H9 (cell line): ENCODE measurements at regions not wholly inside any gene's neighbourhood (a gene's known extent, or its start where the extent isn't known, plus 50 kb on each side); places are given as distances from the start of the nearest gene placed in this dataset.

ENCODE experiments used
- DNase-seq: peaks from one replicate; pipeline ENCODE4 v3.0.0-alpha.2; 2017
- H2AFZ ChIP-seq: one replicate; pipeline ENCODE4 v1.6.1; 2013; ENCODE audit warnings: mild to moderate bottlenecking, low read length, control low read depth, moderate library complexity
- H2AK5ac ChIP-seq: 2 replicates; pipeline ENCODE4 v1.6.1; 2013; ENCODE audit warnings: low read length, control low read depth, mixed read lengths; ENCODE audit not compliant: insufficient read length
- H2BK120ac ChIP-seq: one replicate; pipeline ENCODE4 v1.6.1; 2013; ENCODE audit warnings: low read depth, mild to moderate bottlenecking, low read length, control low read depth, inconsistent platforms; ENCODE audit not compliant: poor library complexity, severe bottlenecking
- H2BK12ac ChIP-seq: 2 replicates; pipeline ENCODE4 v1.6.1; 2013; ENCODE audit warnings: low read length, control low read depth, mixed read lengths, low read depth; ENCODE audit not compliant: insufficient read length
- H2BK15ac ChIP-seq: 2 replicates; pipeline ENCODE4 v1.6.1; 2013; ENCODE audit warnings: low read depth, low read length, control low read depth
- H2BK20ac ChIP-seq: one replicate; pipeline ENCODE4 v1.6.1; 2013; ENCODE audit warnings: low read depth, mild to moderate bottlenecking, low read length, control low read depth, inconsistent platforms; ENCODE audit not compliant: poor library complexity, severe bottlenecking
- H2BK5ac ChIP-seq: 2 replicates; pipeline ENCODE4 v1.6.1; 2013; ENCODE audit warnings: low read length, control low read depth, mixed read lengths; ENCODE audit not compliant: insufficient read length
- H3K14ac ChIP-seq: 2 replicates; pipeline ENCODE4 v1.6.1; 2013; ENCODE audit warnings: low read length, control low read depth; ENCODE audit not compliant: insufficient read depth
- H3K18ac ChIP-seq: 2 replicates; pipeline ENCODE4 v1.6.1; 2013; ENCODE audit warnings: low read depth, mild to moderate bottlenecking, mixed read lengths, low read length, control low read depth; ENCODE audit not compliant: insufficient read length
- H3K23ac ChIP-seq: 2 replicates; pipeline ENCODE4 v1.6.1; 2013; ENCODE audit warnings: low read length, control low read depth, mixed read lengths, low read depth; ENCODE audit not compliant: insufficient read length
- H3K23me2 ChIP-seq: 2 replicates; pipeline ENCODE4 v1.6.1; 2013; ENCODE audit warnings: low read depth, mild to moderate bottlenecking, mixed read lengths, low read length, control low read depth; ENCODE audit not compliant: insufficient read length, poor library complexity, severe bottlenecking
- H3K27ac ChIP-seq: 2 replicates; pipeline ENCODE4 v1.5.1; 2013; ENCODE audit warnings: low read length, control low read depth, mixed read lengths, low read depth; ENCODE audit not compliant: insufficient read length
- H3K27me3 ChIP-seq: 2 replicates; pipeline ENCODE4 v1.6.1; 2013; ENCODE audit warnings: low read length, control low read depth, inconsistent platforms; ENCODE audit not compliant: insufficient read depth
- H3K4ac ChIP-seq: 2 replicates; pipeline ENCODE4 v1.6.1; 2013; ENCODE audit warnings: low read depth, mild to moderate bottlenecking, control low read depth, inconsistent platforms, low read length, moderate library complexity
- H3K4me1 ChIP-seq: 2 replicates; pipeline ENCODE4 v1.6.1; 2013; ENCODE audit warnings: low read length, control low read depth, inconsistent platforms; ENCODE audit not compliant: insufficient read depth
- H3K4me2 ChIP-seq: 2 replicates; pipeline ENCODE4 v1.6.1; 2013; ENCODE audit warnings: low read length, control low read depth, mixed read lengths; ENCODE audit not compliant: insufficient read length, insufficient read depth
- H3K56ac ChIP-seq: 2 replicates; pipeline ENCODE4 v1.6.1; 2013; ENCODE audit warnings: low read depth, mild to moderate bottlenecking, mixed read lengths, low read length, control low read depth; ENCODE audit not compliant: insufficient read length
- H3K79me1 ChIP-seq: 2 replicates; pipeline ENCODE4 v1.6.1; 2013; ENCODE audit warnings: low read depth, mild to moderate bottlenecking, moderate library complexity, low read length, control low read depth, inconsistent platforms; ENCODE audit not compliant: insufficient read depth, poor library complexity, severe bottlenecking
- H3K79me2 ChIP-seq: 2 replicates; pipeline ENCODE4 v1.6.1; 2013; ENCODE audit warnings: low read length, control low read depth, inconsistent platforms; ENCODE audit not compliant: insufficient read depth
- H3K9ac ChIP-seq: 2 replicates; pipeline ENCODE4 v1.6.1; 2013; ENCODE audit warnings: low read length, control low read depth, mixed read lengths; ENCODE audit not compliant: insufficient read length; ENCODE audit errors: extremely low read depth
- H3K9me3 ChIP-seq: one replicate; pipeline ENCODE4 v1.6.1; 2013; ENCODE audit warnings: low read depth, low read length, inconsistent platforms; ENCODE audit not compliant: control insufficient read depth
- H3T11ph ChIP-seq: one replicate; pipeline ENCODE4 v1.6.1; 2013; ENCODE audit warnings: mild to moderate bottlenecking, low read length, control low read depth, inconsistent platforms
- H4K20me1 ChIP-seq: one replicate; pipeline ENCODE4 v1.6.1; 2013; ENCODE audit not compliant: control insufficient read depth, insufficient read length, insufficient read depth
- H4K5ac ChIP-seq: 2 replicates; pipeline ENCODE4 v1.6.1; 2013; ENCODE audit warnings: low read depth, mild to moderate bottlenecking, mixed read lengths, low read length, control low read depth; ENCODE audit not compliant: insufficient read length
- H4K8ac ChIP-seq: replicated peaks from 2 replicates; pipeline ENCODE4 v1.6.1; 2013; ENCODE audit warnings: low read length, control low read depth, mixed read lengths, low read depth; ENCODE audit not compliant: insufficient read length
- H4K91ac ChIP-seq: 2 replicates; pipeline ENCODE4 v1.6.1; 2013; ENCODE audit warnings: low read depth, mild to moderate bottlenecking, moderate library complexity, mixed read lengths, low read length, control low read depth; ENCODE audit not compliant: insufficient read length
- H3K27ac Mint-ChIP-seq, 3 experiments: 2 replicates in 2 of 3; 3 replicates in 1 of 3; pipeline ENCODE4 v1.8.0; 2020 to 2021; ENCODE audit warnings: mixed read lengths in 3 of 3, mild to moderate bottlenecking in 1 of 3, moderate library complexity in 1 of 3
- H3K27me3 Mint-ChIP-seq: 2 replicates; pipeline ENCODE4 v1.8.0; 2021; ENCODE audit warnings: low read depth, mild to moderate bottlenecking, moderate library complexity, mixed read lengths
- H3K36me3 Mint-ChIP-seq, 3 experiments: 2 replicates in 2 of 3; 3 replicates in 1 of 3; pipeline ENCODE4 v1.8.0; 2020 to 2021; ENCODE audit warnings: low read depth in 3 of 3, mixed read lengths in 3 of 3; ENCODE audit not compliant: insufficient read depth in 1 of 3
- H3K4me1 Mint-ChIP-seq, 2 experiments: 2 replicates each; pipeline ENCODE4 v1.8.0; 2020; ENCODE audit warnings: mixed read lengths in 2 of 2
- H3K4me3 Mint-ChIP-seq, 2 experiments: 2 replicates in 1 of 2; 3 replicates in 1 of 2; pipeline ENCODE4 v1.8.0; 2020 to 2021; ENCODE audit warnings: mild to moderate bottlenecking in 2 of 2, mixed read lengths in 2 of 2, moderate library complexity in 1 of 2
- H3K9me3 Mint-ChIP-seq, 2 experiments: 2 replicates in 1 of 2; 3 replicates in 1 of 2; pipeline ENCODE4 v1.8.0; 2020; ENCODE audit warnings: mild to moderate bottlenecking in 2 of 2, mixed read lengths in 2 of 2, moderate library complexity in 1 of 2
- CTCF ChIP-seq: fragments of 200-600 bp; sonication (generic); conservative IDR thresholded peaks from 3 replicates; pipeline ENCODE4 v1.8.0; 2021; ENCODE audit warnings: antibody characterized with exemption, mild to moderate bottlenecking

GRCh38 chr1:208910161-208910560, 666.0 kb upstream of the PLXNA2 start:
- peaks cover 0 to 3% of the 10 kb centered on the region in 2 experiments; a peak in 3 of 5 replicates for H3K9me3 Mint-ChIP-seq
- Histone ChIP-seq H4K91ac (no peak overlapping the region), H4K5ac (no peak overlapping the region), H3K4me2 (no peak overlapping the region), H3K27me3 (no peaks in the 10 kb centered on the region), H3K27ac (no peak overlapping the region), H2BK120ac (no peak overlapping the region), H3K4ac (no peak overlapping the region), H3K23ac (no peak overlapping the region), H3K4me1 (no peaks in the 10 kb centered on the region), H2BK15ac (no peak overlapping the region), H4K8ac (no peak overlapping the region), H2AK5ac (no peak overlapping the region), H3K56ac (no peak overlapping the region), H2BK5ac (no peak overlapping the region), H3K79me1 (no peaks in the 10 kb centered on the region), H3K18ac (no peak overlapping the region), H2BK20ac (no peak overlapping the region), H3K14ac (no peak overlapping the region), H4K20me1 (no peaks in the 10 kb centered on the region), H3K9me3 (no peaks in the 10 kb centered on the region), H3T11ph (no peak overlapping the region), H2BK12ac (no peak overlapping the region), H3K79me2 (no peaks in the 10 kb centered on the region), H2AFZ (no peak overlapping the region), H3K9ac (no peak overlapping the region), H3K23me2 (no peaks in the 10 kb centered on the region)
- H3K36me3 Mint-ChIP-seq = no peaks in the 10 kb centered on the region; a peak in 1 of 7 replicates
- no peak for DNase-seq
- H3K27me3 Mint-ChIP-seq = no peaks in the 10 kb centered on the region; the same call in 1 of the 2 replicates
- H3K27ac Mint-ChIP-seq = no peak overlapping the region
- TF ChIP-seq CTCF = no peak
- no peak overlapping the region for H3K4me3 Mint-ChIP-seq
- H3K4me1 Mint-ChIP-seq = peaks cover 0 to 9% of the 10 kb centered on the region in 2 experiments; a peak in 2 of 4 replicates
